ENCODE measurements at regions not wholly inside any gene's neighbourhood (a gene's known extent, or its start where the extent isn't known, plus 50 kb on each side); places are given as distances from the start of the nearest gene placed in this dataset.

DNA sequence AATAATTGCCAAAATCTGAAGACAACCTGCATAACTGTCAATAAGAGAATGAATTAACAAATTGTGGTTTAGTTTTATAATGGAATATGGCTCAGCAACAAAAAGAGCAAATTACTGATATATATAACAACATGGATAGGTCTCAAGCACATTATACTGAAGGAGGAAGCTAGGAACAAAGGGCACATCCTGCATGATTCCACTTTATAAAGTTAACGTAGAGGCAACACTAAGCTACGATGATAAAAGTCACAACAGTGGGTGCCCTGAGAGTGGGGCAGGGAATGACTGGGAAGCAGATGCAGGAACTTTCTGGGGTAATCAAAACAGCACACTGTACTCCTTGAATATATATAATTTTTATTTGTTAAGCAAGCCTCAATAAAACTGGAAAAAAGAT lies 165.2 kb downstream of the RMI1 start:
- no peak overlapping the region for H3K4me3 ChIP-seq (ENCODE audit: insufficient read depth, low read depth, low read length)
- DNase-seq (ENCODE audit: low read depth) (no peak), FAIRE-seq (no peak)
- H3K4me2 ChIP-seq (ENCODE audit: low read length): no peak overlapping the region
- no peak overlapping the region for H3K9ac ChIP-seq (ENCODE audit: low read length)
- H3K79me2 ChIP-seq (ENCODE audit: insufficient read depth, low read length): no peaks in the 10 kb centered on the region
- no peak overlapping the region for H3K27ac ChIP-seq (ENCODE audit: low read depth, low read length)
- peaks cover 2% of the 10 kb centered on the region for H3K4me1 ChIP-seq (ENCODE audit: insufficient read depth, low read length)
- H3K9me3 Mint-ChIP-seq (ENCODE audit: unreplicated experiment): no peaks in the 10 kb centered on the region
- no peak overlapping the region for H3K27ac Mint-ChIP-seq (ENCODE audit: unreplicated experiment)
- peaks cover 17% of the 10 kb centered on the region for H3K27me3 Mint-ChIP-seq (ENCODE audit: low read depth, unreplicated experiment)
- H4K20me1 ChIP-seq (ENCODE audit: insufficient read depth, low read length): no peaks in the 10 kb centered on the region
- H3K4me3 Mint-ChIP-seq (ENCODE audit: unreplicated experiment): no peak overlapping the region
- peaks cover 22% of the 10 kb centered on the region for H3K27me3 ChIP-seq (ENCODE audit: insufficient read depth, low read length)
- H3K36me3 Mint-ChIP-seq (ENCODE audit: low read depth, unreplicated experiment): no peaks in the 10 kb centered on the region
- no peaks in the 10 kb centered on the region for H3K9me3 ChIP-seq (ENCODE audit: insufficient read depth, low read depth, low read length)
- H3K4me1 Mint-ChIP-seq (ENCODE audit: low read depth, unreplicated experiment): peaks cover 11% of the 10 kb centered on the region
- no peaks in the 10 kb centered on the region for H3K36me3 ChIP-seq (ENCODE audit: insufficient read depth, low read length)
- TF ChIP-seq EZH2 (IDR thresholded peaks at IDR 0.05; ENCODE audit: insufficient read depth, low read length): no peak
- no peak for TF ChIP-seq CTCF (IDR thresholded peaks at IDR 0.05; ENCODE audit: insufficient read depth, low read depth, low read length)
- no peak overlapping the region for H2AFZ ChIP-seq (ENCODE audit: low read depth, low read length)

GRCh38 chr9:84146893-84147710 lies 166.5 kb downstream of the RMI1 start:
- H2AFZ ChIP-seq (ENCODE audit: low read depth, low read length): no peak overlapping the region
- Mint-ChIP-seq H3K27ac (ENCODE audit: unreplicated experiment) (no peak overlapping the region), H3K4me1 (ENCODE audit: low read depth, unreplicated experiment) (peaks cover 11% of the 10 kb centered on the region), H3K27me3 (ENCODE audit: low read depth, unreplicated experiment) (peaks cover 6% of the 10 kb centered on the region), H3K9me3 (ENCODE audit: unreplicated experiment) (no peaks in the 10 kb centered on the region), H3K4me3 (ENCODE audit: unreplicated experiment) (no peak overlapping the region), H3K36me3 (ENCODE audit: low read depth, unreplicated experiment) (no peaks in the 10 kb centered on the region)
- no peak overlapping the region for H3K9ac ChIP-seq (ENCODE audit: low read length)
- H3K79me2 ChIP-seq (ENCODE audit: insufficient read depth, low read length): no peaks in the 10 kb centered on the region
- H3K4me3 ChIP-seq (ENCODE audit: insufficient read depth, low read depth, low read length): no peak overlapping the region
- DNase-seq (ENCODE audit: low read depth): no peak
- FAIRE-seq: no peak
- no peak overlapping the region for H3K4me2 ChIP-seq (ENCODE audit: low read length)
- H4K20me1 ChIP-seq (ENCODE audit: insufficient read depth, low read length): no peaks in the 10 kb centered on the region
- H3K9me3 ChIP-seq (ENCODE audit: insufficient read depth, low read depth, low read length): no peaks in the 10 kb centered on the region
- H3K4me1 ChIP-seq (ENCODE audit: insufficient read depth, low read length): no peaks in the 10 kb centered on the region
- no peak overlapping the region for H3K27ac ChIP-seq (ENCODE audit: low read depth, low read length)
- TF ChIP-seq EZH2 (IDR thresholded peaks at IDR 0.05; ENCODE audit: insufficient read depth, low read length): no peak
- TF ChIP-seq CTCF (IDR thresholded peaks at IDR 0.05; ENCODE audit: insufficient read depth, low read depth, low read length): no peak
- no peaks in the 10 kb centered on the region for H3K36me3 ChIP-seq (ENCODE audit: insufficient read depth, low read length)
- peaks cover 10% of the 10 kb centered on the region for H3K27me3 ChIP-seq (ENCODE audit: insufficient read depth, low read length)

- no peak overlapping the region for H3K4me2 ChIP-seq (ENCODE audit: low read length)
- no peak for DNase-seq (ENCODE audit: low read depth)
- H4K20me1 ChIP-seq (ENCODE audit: insufficient read depth, low read length): no peaks in the 10 kb centered on the region
- H3K9ac ChIP-seq (ENCODE audit: low read length): no peak overlapping the region
- H3K9me3 Mint-ChIP-seq (ENCODE audit: unreplicated experiment): no peaks in the 10 kb centered on the region
- H3K4me1 ChIP-seq (ENCODE audit: insufficient read depth, low read length): peaks cover 12% of the 10 kb centered on the region
- H3K9me3 ChIP-seq (ENCODE audit: insufficient read depth, low read depth, low read length): no peaks in the 10 kb centered on the region
- no peaks in the 10 kb centered on the region for H3K36me3 Mint-ChIP-seq (ENCODE audit: low read depth, unreplicated experiment)
- no peaks in the 10 kb centered on the region for H3K36me3 ChIP-seq (ENCODE audit: insufficient read depth, low read length)
- no peak overlapping the region for H3K27ac Mint-ChIP-seq (ENCODE audit: unreplicated experiment)
- H3K27me3 Mint-ChIP-seq (ENCODE audit: low read depth, unreplicated experiment): peaks cover 5% of the 10 kb centered on the region
- no peak overlapping the region for H2AFZ ChIP-seq (ENCODE audit: low read depth, low read length)
- TF ChIP-seq CTCF (IDR thresholded peaks at IDR 0.05; ENCODE audit: insufficient read depth, low read depth, low read length): no peak
- no peak for TF ChIP-seq EZH2 (IDR thresholded peaks at IDR 0.05; ENCODE audit: insufficient read depth, low read length)
- H3K27ac ChIP-seq (ENCODE audit: low read depth, low read length): no peak overlapping the region
- H3K27me3 ChIP-seq (ENCODE audit: insufficient read depth, low read length): no peaks in the 10 kb centered on the region
- no peaks in the 10 kb centered on the region for H3K79me2 ChIP-seq (ENCODE audit: insufficient read depth, low read length)
- H3K4me1 Mint-ChIP-seq (ENCODE audit: low read depth, unreplicated experiment): peaks cover 18% of the 10 kb centered on the region
- H3K4me3 Mint-ChIP-seq (ENCODE audit: unreplicated experiment): no peak overlapping the region
- FAIRE-seq: no peak
- H3K4me3 ChIP-seq (ENCODE audit: insufficient read depth, low read depth, low read length): no peak overlapping the region
These were observed 170.6 kb downstream of the RMI1 start for GRCh38 chr9:84151236-84151635.

Data from astrocyte (in vitro differentiated cells and primary cell).